Natural killer cell (primary cell): ENCODE measurements at regions not wholly inside any gene's neighbourhood (a gene's known extent, or its start where the extent isn't known, plus 50 kb on each side); places are given as distances from the start of the nearest gene placed in this dataset.

ENCODE experiments used
- ATAC-seq, 3 donors: fragments of 150-1000 bp in 2 of 3; fragments of 200-7000 bp in 1 of 3; cut with Tn5 transposase; 1 replicate in 1 of 3; 2 replicates in 2 of 3; pipeline ENCODE4 v1.10.0; 2021; ENCODE audit warnings: mild to moderate bottlenecking in 2 of 3, moderate library complexity in 2 of 3
- DNase-seq, 2 donors: peaks; one replicate each; pipeline versions ENCODE4 v3.0.0 to v3.0.0-alpha.2; 2013 to 2021; ENCODE audit warnings: mixed read lengths in 1 of 2
- H3K27ac ChIP-seq: one replicate; pipeline ENCODE4 v1.5.1; 2013; ENCODE audit warnings: mild to moderate bottlenecking, low read length
- H3K27me3 ChIP-seq: one replicate; pipeline ENCODE4 v1.6.1; 2013; ENCODE audit warnings: low read length; ENCODE audit not compliant: control insufficient read depth, insufficient read depth
- H3K36me3 ChIP-seq: one replicate; pipeline ENCODE4 v1.6.1; 2013; ENCODE audit warnings: low read length; ENCODE audit not compliant: control insufficient read depth, insufficient read depth
- H3K4me1 ChIP-seq: one replicate; pipeline ENCODE4 v1.6.1; 2013; ENCODE audit warnings: low read length; ENCODE audit not compliant: control insufficient read depth, insufficient read depth
- H3K4me3 ChIP-seq: one replicate; pipeline ENCODE4 v1.5.1; 2013; ENCODE audit warnings: low read length
- H3K9me3 ChIP-seq: one replicate; pipeline ENCODE4 v1.6.1; 2013; ENCODE audit warnings: low read length; ENCODE audit not compliant: control insufficient read depth, insufficient read depth
- H3K27ac Mint-ChIP-seq, 2 donors: one replicate each; pipeline ENCODE4 v1.8.0; 2022; ENCODE audit warnings: mild to moderate bottlenecking in 2 of 2, mixed read lengths in 2 of 2, moderate library complexity in 1 of 2
- H3K27me3 Mint-ChIP-seq, 2 donors: one replicate each; pipeline ENCODE4 v1.8.0; 2022; ENCODE audit warnings: low read depth in 2 of 2, mixed read lengths in 2 of 2
- H3K36me3 Mint-ChIP-seq: one replicate; pipeline ENCODE4 v1.8.0; 2022; ENCODE audit warnings: mixed read lengths
- H3K4me1 Mint-ChIP-seq, 2 donors: one replicate each; pipeline ENCODE4 v1.8.0; 2022; ENCODE audit warnings: mixed read lengths in 2 of 2
- H3K4me3 Mint-ChIP-seq: one replicate; pipeline ENCODE4 v1.8.0; 2022; ENCODE audit warnings: mild to moderate bottlenecking, moderate library complexity, mixed read lengths
- H3K9me3 Mint-ChIP-seq, 2 donors: one replicate each; pipeline ENCODE4 v1.8.0; 2022; ENCODE audit warnings: mixed read lengths in 2 of 2
- WGBS: methylation state at CpG from one replicate; pipeline ENCODE4 v1.1.7; 2013; ENCODE audit warnings: missing lambda C conversion rate; ENCODE audit not compliant: insufficient coverage; 5-methylcytosine and 5-hydroxymethylcytosine counted together
- intact Hi-C: fragments of 100-400 bp; cut with micrococcal nuclease; formaldehyde crosslinking; loops from one replicate; pipeline ENCODE4 v1.14.2; 2022
- TF ChIP-seq, protein P1 (sequence below): fragments of 200-600 bp; IDR thresholded peaks from one replicate; pipeline ENCODE4 v1.8.0; 2022; ENCODE audit warnings: antibody characterized with exemption

DNA sequence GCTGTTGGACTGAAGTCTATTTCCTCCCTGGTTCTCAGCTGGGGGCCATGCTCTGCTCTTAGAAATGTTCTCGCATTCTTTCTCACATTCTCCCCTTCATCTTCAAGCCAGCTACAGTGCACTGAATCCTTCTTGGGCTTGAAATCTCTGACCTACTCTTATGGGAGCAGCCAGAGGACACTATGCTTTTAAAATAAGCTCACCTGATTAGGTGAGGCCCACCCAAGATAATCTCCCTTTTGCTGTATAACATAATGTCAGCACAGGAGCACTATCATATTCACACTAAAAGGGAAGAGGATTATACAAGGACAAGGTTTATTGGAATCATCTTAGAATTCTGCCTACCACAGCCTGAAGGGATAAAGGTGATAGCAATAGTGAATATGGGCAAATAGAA, 146.3 kb downstream of the ZNF674 start:
- Histone ChIP-seq H3K9me3 (no peaks in the 10 kb centered on the region), H3K4me1 (no peaks in the 10 kb centered on the region), H3K27ac (no peak overlapping the region), H3K4me3 (no peak overlapping the region), H3K36me3 (no peaks in the 10 kb centered on the region), H3K27me3 (no peaks in the 10 kb centered on the region)
- ATAC-seq (no peak), DNase-seq (no peak)
- intact Hi-C loops: no loop called here
- Mint-ChIP-seq H3K9me3 (no peaks in the 10 kb centered on the region), H3K4me1 (no peaks in the 10 kb centered on the region), H3K4me3 (no peak overlapping the region), H3K27ac (no peak overlapping the region), H3K36me3 (no peaks in the 10 kb centered on the region), H3K27me3 (peaks cover 7 to 8% of the 10 kb centered on the region in 2 donors)
- TF ChIP-seq, protein P1, sequence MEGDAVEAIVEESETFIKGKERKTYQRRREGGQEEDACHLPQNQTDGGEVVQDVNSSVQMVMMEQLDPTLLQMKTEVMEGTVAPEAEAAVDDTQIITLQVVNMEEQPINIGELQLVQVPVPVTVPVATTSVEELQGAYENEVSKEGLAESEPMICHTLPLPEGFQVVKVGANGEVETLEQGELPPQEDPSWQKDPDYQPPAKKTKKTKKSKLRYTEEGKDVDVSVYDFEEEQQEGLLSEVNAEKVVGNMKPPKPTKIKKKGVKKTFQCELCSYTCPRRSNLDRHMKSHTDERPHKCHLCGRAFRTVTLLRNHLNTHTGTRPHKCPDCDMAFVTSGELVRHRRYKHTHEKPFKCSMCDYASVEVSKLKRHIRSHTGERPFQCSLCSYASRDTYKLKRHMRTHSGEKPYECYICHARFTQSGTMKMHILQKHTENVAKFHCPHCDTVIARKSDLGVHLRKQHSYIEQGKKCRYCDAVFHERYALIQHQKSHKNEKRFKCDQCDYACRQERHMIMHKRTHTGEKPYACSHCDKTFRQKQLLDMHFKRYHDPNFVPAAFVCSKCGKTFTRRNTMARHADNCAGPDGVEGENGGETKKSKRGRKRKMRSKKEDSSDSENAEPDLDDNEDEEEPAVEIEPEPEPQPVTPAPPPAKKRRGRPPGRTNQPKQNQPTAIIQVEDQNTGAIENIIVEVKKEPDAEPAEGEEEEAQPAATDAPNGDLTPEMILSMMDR: no peak
- 100% methylated on average over 1 of the region's 1 CpG for WGBS

GRCh38 chrX:46398126-46398525, 147.1 kb downstream of the ZNF674 start:
- no peaks in the 10 kb centered on the region for H3K9me3 ChIP-seq
- no peak overlapping the region for H3K4me3 ChIP-seq
- H3K27ac ChIP-seq: no peak overlapping the region
- no peaks in the 10 kb centered on the region for H3K4me1 Mint-ChIP-seq
- no peak overlapping the region for H3K4me3 Mint-ChIP-seq
- no peaks in the 10 kb centered on the region for H3K36me3 ChIP-seq
- no peak for ATAC-seq
- WGBS: no CpG with 5 or more reads among the region's 1 CpG
- H3K27ac Mint-ChIP-seq: no peak overlapping the region
- H3K4me1 ChIP-seq: no peaks in the 10 kb centered on the region
- TF ChIP-seq, protein P1: no peak
- no peaks in the 10 kb centered on the region for H3K27me3 ChIP-seq
- H3K9me3 Mint-ChIP-seq: no peaks in the 10 kb centered on the region
- DNase-seq: no peak
- H3K27me3 Mint-ChIP-seq: peaks cover 6 to 7% of the 10 kb centered on the region in 2 donors
- intact Hi-C loops: no loop called here
- no peaks in the 10 kb centered on the region for H3K36me3 Mint-ChIP-seq

- intact Hi-C loops: loop anchor here (10.0 kb wide), 1 partner anchor 408 kb away; no protein-coding TSS in a partner anchor
- no peak overlapping the region for H3K27ac Mint-ChIP-seq
- Histone ChIP-seq H3K9me3 (no peaks in the 10 kb centered on the region), H3K27ac (no peak overlapping the region), H3K4me3 (no peak overlapping the region), H3K4me1 (no peaks in the 10 kb centered on the region), H3K27me3 (no peaks in the 10 kb centered on the region), H3K36me3 (no peaks in the 10 kb centered on the region)
- H3K27me3 Mint-ChIP-seq: peaks cover 0 to 40% of the 10 kb centered on the region in 2 donors
- no peak for ATAC-seq
- peak in 1 of 2 donors; percentile 6 for DNase-seq
- no peaks in the 10 kb centered on the region for H3K36me3 Mint-ChIP-seq
- no peak overlapping the region for H3K4me3 Mint-ChIP-seq
- TF ChIP-seq, protein P1: no peak
- H3K4me1 Mint-ChIP-seq: no peaks in the 10 kb centered on the region
- no peaks in the 10 kb centered on the region for H3K9me3 Mint-ChIP-seq
Observed at GRCh38 chrX:46386511-46386910, 158.7 kb downstream of the ZNF674 start.

- no peak overlapping the region for H3K27ac Mint-ChIP-seq
- H3K9me3 ChIP-seq: no peaks in the 10 kb centered on the region
- H3K4me1 ChIP-seq: no peaks in the 10 kb centered on the region
- TF ChIP-seq, protein P1: no peak
- H3K27me3 ChIP-seq: no peaks in the 10 kb centered on the region
- ATAC-seq: no peak
- H3K9me3 Mint-ChIP-seq: no peaks in the 10 kb centered on the region
- no peak overlapping the region for H3K27ac ChIP-seq
- peaks cover 0 to 40% of the 10 kb centered on the region in 2 donors for H3K27me3 Mint-ChIP-seq
- no peak overlapping the region for H3K4me3 ChIP-seq
- H3K4me1 Mint-ChIP-seq: no peaks in the 10 kb centered on the region
- intact Hi-C loops: loop anchor here (10.0 kb wide), 1 partner anchor 412 kb away; no protein-coding TSS in a partner anchor
- H3K36me3 Mint-ChIP-seq: no peaks in the 10 kb centered on the region
- no peak for DNase-seq
- H3K36me3 ChIP-seq: no peaks in the 10 kb centered on the region
- H3K4me3 Mint-ChIP-seq: no peak overlapping the region
- WGBS: 100% methylated on average over 2 of the region's 2 CpGs
Observed at GRCh38 chrX:46383006-46383405, 162.2 kb downstream of the ZNF674 start.
